ENCODE measurements at regions not wholly inside any gene's neighbourhood (a gene's known extent, or its start where the extent isn't known, plus 50 kb on each side); places are given as distances from the start of the nearest gene placed in this dataset.

DNA sequence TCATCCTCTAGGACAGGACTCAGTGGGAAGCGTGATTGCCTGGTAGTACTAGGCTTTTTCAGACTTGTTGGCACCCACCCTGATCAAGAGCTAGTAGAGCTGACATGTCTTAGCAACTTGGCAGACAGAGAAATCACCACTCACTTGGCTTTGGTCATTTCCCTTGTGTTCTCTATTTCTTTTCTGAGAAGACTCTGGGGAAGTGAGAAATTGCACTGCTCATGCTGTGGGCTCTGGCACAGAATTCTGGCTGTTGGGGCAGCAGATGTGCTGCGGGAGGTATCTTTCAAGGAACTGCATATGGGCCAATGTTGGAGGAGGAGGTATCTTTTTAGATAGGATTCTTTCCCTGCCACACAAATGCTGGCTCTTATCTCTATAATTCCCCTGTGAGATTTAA, 529.1 kb upstream of the MEX3C start:
- DNase-seq (ENCODE audit: low spot score) = no peak

DNA sequence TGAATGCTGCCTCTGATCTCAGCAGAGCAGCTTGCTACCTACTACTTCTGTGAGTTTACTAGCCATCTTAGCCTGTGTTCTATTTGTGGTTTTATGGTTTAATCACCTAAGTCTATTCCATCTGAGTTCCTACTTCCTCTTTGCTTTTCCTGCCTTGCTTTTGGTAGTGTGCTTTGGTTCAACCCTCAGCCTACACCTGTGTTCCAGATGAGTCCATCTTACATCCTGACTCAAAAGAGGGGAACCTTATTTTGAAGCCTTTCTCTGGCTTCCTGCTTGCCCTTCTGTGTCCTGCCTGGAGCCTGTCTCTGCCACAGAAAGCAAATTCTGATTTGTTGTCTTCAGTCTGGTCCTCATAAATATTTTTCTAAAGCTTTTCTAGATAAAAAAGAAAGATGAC, 530.3 kb upstream of the MEX3C start:
- DNase-seq (ENCODE audit: low spot score) = no peak

DNA sequence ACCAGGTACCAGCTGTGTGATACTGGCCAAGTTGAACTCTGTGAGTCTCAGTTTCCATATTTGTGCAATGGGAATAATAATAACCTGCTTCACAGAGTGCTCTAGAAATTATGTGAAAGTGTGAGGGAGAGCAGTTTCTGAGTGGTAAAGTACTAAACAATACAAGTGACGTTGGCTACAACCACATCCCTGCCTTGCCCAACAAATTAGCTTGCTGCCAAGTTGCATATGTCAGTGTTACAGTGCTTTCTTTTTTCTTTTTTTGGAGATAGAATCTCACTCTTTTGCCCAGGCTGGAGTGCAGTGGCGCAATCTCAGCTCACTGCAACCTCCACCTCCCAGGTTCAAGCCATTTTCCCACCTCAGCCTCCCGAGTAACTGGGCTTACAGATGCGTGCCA, 533.6 kb upstream of the MEX3C start:
- no peak for DNase-seq (ENCODE audit: low spot score)

DNA sequence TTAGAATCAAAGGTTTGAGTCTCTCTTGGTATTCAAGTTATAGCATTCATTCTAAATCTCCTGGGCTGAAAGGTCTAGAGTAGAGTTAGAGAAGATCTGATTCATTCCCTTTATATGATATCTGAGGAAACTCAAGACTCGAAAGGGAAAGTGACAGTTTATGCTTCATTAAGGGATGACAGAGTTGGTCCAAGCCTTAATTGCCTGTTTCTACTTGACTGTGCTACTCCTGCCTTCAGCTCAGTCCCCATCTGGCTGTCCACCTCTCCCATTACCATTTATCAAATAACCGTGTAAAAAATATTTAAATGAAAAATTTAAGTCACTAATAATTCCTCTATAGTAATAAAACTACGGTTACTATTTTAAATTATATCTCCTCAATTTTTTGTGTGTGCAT, 537.1 kb upstream of the MEX3C start:
- DNase-seq (ENCODE audit: low spot score) = no peak

DNA sequence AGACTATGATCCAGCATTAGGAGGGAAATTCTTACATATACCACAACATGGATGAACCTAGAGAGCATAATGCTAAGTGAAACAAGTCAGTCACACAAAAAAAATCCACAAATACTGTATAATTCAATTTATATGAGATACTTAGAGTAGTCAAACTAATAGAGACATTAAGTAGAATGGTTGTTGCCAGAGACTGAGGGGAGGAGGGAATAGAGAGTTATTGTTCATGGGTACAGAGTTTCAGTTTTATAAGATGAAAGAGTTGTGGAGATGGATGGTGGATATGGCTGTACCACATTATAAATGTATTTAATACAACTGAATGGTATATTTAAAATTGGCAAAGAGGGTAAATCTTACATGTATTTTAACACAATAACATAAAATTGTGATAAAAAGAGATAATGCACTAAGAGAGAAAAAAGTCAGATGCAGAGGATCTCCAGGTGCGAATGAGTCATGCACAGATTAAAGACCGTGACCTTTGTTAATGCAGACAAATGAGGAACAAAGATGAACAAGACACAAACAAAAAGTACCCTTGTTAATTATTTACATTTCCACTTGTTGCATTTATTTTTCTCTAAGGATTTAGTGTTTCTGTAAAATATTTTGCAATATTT, 541.7 kb upstream of the MEX3C start:
- no peak for DNase-seq (ENCODE audit: low spot score)

DNA sequence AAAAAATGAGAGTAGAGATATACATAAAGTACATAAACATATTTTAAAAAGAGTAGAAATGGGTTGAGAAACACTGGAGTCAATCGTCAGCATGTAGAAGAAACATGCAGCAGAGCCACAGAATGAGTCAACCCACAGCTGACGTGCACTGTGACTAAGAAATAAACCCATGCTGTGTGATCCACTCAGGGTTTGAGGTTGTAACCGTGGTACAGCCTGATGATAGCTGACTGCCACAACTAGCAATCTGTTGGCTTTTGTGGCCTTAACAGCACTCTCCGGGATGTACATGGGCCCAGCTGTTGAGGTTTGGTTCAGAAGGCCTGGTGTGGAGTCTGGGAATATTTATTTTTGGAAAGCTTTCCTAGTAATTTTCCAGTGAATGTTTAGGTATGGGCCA, 554.4 kb upstream of the MEX3C start:
- no peak for DNase-seq (ENCODE audit: low spot score)

DNA sequence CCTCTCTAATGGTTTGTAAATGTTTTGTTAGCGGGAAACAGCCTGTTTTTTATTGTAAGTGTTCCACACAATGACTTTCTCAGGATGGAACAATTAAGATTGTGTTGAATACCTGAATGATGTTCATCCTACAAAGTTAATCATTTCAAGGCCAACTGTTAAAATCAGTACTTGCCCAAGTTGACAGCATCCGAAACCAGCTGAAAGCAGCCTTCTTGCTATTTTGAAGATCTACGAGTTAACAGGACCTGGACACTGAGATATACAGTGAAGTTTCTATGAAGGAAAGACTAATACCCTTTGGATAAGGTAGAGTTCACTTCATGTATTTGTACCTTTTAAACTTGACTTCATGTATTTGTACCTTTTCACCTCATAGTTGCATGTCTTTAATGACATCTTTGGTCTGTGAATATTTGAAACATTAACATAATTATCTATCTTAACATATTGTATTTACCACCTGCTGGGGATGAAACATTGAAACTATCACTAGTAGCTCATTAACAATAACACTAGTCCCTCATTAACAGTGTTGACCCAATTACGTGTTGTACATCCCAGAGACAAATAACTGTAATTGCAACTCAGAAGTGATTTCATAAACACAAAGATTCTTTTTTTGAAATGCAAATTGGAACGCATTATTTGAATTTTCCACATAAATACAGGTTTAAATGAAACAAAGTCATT, 556.0 kb upstream of the MEX3C start:
- DNase-seq (ENCODE audit: low spot score) = no peak

DNA sequence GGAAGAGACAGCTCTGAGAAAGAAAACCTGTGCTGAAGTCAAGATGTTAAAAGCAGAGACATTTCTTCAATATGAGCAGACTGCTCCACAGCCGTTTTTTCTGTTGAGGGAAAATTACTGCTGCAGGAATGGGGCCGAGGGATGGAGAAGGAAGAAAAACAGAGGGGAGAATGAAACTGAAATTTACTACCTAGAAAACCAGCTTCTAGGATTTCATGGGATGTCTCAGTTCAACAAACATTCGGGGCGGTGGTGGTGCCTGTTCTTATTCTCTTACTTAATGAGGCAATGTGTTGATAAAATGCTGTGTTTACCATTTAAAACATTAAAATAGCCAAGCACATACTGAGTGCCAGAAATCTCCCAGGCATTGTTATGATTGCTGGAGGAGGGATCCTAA, 557.1 kb upstream of the MEX3C start:
- DNase-seq (ENCODE audit: low spot score) = no peak

DNA sequence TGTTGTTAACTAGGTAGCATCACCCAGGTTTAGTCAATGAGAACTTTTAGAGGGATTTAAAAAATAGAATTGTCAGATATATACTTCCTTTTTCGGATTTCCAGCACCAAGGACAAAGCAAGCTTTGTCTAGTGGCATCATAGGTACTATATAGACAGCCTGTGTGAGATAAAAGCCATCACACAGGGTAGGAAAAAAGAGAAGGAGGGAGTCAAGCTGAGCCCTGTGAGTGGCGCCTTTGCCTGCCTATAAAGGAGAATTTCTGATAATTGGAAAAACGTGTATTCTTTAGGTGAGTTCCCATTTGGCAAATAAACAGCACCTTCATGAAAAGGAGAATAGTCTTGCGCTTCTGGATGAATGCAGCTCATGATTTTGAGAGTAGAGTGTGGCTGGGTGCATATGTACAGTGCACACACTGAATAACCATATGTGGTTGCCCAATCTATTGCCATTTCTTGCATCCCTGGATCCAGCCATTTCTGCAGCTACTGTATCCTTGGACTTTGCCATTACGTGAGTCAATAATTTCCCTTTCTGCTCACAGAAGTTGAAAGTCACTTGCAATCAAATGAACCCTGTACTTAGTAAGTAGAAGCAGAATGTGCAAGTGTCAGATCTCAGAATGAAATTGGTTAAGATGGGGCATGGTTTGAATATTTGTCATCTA, 559.9 kb upstream of the MEX3C start:
- no peak for DNase-seq (ENCODE audit: low spot score)

DNA sequence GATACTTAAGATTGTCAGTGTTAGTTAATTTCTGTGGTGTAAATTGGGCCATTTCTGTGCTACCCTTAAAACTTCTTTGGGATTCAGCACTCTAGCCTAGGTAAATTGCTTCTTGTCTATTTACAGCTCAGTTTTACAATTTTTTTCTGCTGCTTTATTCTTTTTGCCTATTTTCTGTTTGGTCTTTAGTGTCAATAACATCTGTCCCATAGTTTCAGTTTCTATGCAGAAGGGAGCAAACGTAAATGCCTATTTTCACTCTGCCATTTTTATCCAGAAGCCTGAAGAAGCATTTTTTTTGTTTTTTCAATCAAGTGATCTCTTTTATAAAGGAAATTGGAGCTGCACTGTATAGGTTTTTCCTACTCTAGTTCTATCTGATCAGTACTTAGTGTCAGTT, 564.9 kb upstream of the MEX3C start:
- DNase-seq (ENCODE audit: low spot score) = no peak

DNA sequence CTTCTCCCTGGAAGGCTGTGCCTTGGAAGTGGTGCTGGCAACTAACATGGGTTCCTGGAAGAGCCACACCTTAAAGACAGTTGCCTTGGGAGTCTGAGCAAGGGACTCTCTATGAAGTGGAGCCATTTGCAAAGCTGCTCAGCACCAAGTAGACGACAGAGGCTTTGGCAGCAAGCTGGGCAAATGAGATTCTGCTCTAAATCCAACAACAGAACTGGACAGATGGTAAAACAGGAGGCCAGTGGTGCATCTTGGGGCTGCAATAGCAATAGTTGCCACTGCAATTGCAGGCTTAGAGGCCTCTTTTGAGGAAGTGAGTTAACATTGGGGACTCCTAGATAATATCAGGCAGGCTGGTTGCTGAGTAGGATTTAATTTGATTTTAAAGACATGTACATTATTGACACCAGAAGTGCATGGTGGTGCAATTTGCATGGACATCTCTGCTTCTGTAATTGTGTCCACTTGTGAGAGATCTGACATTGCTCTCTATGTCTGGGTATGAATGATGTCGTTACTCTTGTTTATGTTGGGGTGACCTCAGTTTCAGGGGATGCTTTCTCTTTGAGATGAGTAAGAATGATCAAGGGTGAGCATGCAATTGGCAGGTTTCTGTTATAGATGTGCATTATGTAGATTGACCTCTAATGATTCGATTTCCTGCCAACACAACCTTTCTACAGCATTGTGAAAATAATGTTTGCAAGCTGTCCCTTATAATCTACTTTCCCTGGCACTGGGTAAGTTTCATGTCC, 568.3 kb upstream of the MEX3C start:
- no peak for DNase-seq (ENCODE audit: low spot score)

DNA sequence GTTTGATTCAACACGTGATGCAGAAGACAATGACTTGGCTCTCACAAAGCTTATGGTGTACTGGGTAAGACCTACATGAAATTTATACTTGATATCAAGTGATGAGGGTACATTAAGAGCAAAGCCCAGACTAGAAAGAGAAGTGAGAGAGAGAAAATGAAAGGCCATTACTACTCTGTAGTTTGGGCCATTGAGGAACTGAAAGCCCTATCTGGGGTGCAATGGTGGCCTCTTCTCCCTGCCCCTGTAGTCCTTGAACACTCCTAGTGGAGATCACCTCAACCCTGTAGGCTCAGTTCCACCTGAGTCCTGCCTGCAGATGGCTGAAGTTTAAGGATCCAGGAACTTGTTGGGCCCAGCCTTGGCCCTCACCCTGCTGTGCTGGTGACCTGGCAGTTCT, 569.8 kb upstream of the MEX3C start:
- no peak for DNase-seq (ENCODE audit: low spot score)

DNA sequence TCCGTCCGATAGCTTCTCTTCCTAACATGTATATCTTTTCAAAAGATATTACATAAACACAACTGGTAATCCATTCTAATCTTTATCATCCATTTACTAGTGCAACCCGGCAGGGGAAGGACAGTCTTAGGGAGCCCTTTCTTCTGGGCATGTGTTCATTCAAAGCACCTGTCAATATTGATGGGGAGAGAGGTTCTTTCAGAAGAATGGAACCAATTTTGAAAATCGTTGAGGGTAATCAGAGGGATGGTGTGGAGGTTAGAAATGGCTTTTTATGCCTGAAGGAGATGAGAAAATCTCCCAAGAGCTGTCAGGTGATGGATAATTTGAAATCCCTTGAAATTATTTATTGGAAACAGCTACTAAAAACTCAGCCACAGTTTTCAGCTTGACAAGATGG, 561.9 kb upstream of the DCC start:
- no peak for DNase-seq (ENCODE audit: low spot score)

DNA sequence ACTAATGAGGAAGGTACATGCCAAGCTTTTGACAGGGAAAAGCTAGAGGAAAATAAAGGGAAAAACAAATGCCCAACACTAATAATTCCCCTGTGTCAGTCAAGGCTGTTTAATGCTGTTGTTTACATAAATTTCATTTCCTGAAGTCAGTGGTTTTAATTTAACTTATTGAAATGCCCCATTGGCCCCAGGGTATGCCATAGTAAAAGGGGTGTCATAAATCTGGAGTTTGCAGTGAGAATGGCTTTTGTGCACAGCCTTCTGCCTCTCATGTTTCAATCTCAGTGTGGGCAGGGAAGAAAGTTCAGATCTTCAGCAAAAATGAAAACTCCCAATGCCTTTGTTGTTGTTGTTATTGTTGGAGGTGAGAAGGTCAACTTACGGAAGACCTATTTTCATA, 550.1 kb upstream of the DCC start:
- no peak for DNase-seq (ENCODE audit: low spot score)

DNA sequence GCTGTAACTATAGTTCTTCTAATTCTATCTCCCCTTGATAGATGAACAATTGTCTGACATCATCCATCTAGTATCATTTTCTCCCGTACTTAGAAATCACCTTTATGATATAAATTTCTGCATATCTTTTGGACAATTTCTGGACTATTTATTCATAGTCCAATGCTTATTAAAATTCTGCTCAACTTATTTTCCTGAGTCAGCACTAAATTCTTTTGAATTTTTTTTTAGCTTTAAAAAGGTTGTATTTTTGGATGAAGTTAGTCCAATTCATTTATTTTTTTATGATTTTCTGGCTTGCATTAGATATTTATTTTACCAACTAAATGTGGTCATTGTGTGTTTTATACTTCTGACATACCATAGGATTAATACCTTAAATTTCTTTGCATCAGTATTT, 538.5 kb upstream of the DCC start:
- no peak for DNase-seq (ENCODE audit: low spot score)

DNA sequence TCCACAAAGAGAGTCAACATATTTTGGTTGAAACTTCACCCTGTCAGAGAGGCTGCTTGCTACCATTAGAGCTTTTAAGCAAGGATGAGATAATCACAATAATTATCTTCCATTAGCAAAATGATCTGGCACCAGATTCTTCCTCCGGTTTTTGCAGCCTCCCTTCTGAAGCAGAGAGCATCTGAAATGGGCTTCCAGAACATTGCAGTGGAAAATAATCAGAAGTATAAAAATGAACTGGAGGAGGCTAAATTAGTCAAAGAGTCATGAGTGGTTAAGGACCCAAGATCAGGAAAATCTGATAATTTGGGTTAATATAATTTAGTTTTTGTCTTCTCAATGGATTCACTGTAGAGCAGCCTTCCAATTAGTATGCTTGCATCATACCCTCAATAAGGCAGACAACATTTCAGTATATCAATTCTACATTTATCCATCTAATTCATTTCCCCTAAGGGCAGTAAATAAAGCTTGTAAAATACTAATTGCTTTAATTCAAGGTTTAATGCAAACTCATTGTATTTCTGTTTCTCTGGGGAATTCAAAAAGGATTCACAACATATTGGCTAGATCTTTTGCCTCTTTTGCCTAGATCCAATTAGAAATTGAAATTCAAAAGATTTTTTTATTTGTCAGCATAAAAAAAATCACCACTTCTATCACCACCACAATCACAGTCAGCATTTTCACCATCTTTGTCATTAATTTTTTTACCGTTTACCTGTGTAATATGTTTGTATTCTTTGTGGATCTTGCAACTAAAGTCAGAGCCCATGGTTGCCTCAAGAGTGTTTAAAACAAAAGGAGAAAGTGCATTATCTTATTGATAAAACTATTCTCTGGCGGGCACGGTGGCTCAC, 537.2 kb upstream of the DCC start:
- DNase-seq (ENCODE audit: low spot score) = no peak

DNA sequence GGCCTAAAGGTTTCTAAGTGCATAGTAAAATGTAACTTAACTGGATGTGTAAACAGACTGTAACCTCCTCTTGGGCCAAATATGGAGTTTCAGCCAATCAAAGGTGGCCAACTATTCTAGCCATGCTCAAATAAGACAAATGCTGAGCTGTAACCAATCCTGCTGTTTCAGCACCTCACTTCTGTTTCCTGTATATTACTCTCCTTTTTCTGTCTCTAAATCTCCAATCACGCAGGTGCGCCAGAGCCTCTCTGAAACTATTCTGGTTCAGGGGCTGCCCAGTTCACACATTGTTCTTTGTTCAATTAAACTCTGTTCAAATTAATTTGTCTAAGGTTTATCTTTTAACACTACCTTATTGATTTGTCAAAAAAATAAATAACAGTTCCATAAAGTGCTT, 532.7 kb upstream of the DCC start:
- DNase-seq (ENCODE audit: low spot score) = no peak

DNA sequence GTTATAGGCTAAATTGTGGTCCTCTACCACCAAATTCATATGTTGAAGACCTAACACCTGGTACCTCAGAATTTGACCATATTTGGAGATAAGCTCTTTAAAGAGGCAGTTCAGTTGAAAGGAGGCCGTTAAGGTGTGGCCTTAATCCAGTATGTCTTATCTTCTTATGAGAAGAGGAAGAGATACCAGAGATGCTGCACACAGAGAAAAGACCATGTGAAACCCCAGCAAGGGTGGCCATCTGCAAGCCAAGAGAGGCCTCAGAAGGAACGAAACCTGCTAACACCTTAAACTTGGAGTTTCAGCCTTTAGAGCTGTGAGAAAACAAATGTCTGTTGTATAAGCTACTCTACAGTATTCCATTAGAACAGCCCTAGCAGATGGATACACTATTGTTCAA, 528.1 kb upstream of the DCC start:
- no peak for DNase-seq (ENCODE audit: low spot score)

DNA sequence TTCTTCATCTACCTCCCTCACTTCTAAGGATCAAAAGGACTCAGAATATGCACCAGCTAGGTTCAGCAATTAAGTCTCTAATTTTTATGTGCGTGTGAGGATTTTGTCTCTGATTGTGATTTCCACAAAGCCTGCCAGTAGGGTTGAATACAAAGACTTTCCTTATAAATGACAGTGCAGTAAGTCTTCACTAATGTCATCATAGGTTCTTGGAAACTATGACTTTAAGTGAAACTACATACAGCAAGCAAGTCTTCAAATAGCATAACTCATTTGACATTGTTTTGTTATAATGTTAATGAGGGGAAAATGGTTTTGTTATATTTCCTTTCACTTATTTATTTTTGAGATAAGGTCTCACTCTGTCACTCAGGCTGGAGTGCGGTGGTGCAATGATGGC, 526.3 kb upstream of the DCC start:
- no peak for DNase-seq (ENCODE audit: low spot score)

DNA sequence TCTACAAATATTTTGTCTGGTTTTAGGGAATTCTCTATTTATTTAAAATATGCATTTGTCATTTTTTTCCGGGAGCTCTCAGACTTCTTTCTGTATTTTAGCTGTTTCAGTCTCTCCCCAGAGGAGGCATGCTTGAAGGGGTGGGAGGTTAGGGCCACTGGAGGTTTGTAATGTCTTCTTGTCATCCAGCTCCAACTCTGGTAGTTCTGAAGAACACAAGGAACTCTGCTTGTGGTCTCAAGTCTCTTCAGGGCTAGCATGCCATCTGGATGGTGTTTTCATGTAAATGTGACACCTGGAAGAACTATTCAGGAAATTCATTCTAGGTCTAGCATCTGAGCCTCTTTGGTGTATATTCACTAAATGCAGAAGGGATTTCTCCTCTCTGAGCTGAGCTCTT, 518.4 kb upstream of the DCC start:
- DNase-seq (ENCODE audit: low spot score) = no peak

DNA sequence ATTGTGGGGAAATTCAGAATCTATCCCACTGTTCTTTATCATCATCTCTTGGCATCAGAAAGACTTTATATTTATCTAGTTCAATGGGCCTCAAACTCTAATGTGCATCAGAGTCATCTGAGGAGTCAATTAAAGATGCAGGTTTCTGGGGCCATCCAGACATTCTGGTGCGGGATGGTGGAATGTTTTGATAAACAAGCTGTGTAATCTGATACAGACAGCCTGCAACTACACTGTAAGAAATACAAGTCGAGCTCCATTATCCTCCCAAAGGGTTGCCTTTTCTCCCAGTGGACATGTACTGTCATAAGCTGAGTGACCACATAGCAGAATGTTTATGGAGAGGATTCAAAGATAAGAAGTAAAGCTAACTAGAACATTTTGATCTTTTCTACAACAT, 515.3 kb upstream of the DCC start:
- DNase-seq (ENCODE audit: low spot score) = no peak

DNA sequence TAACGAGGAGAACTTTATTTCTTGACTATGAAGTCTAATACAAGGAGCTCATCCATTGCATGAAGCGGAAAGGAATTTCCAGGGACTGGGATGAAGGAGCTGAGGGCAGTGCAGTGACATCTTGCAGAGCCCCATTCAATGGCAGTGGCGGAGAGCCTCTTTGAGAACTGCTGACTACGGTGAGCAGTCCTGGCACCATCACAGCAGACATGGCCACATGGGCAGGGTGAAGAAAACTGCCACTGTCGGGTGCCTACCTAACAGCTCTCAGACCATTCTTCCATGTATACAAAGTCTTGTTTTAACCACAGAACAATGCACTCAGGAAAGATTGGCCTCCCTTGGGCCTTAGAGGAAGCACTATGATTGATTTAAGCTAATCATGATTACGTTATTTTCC, 506.1 kb upstream of the DCC start:
- DNase-seq (ENCODE audit: low spot score) = no peak

Measured in AG08395 (cell line).